ENCODE measurements at regions not wholly inside any gene's neighbourhood (a gene's known extent, or its start where the extent isn't known, plus 50 kb on each side); places are given as distances from the start of the nearest gene placed in this dataset.

- no peak overlapping the region for H3K4me3 ChIP-seq (ENCODE audit: low read length in 3 of 3)
These were observed 436.6 kb upstream of the ADGRL2 start for GRCh38 chr1:81364088-81364487.

GRCh38 chr1:81358151-81358550 is 442.6 kb upstream of the ADGRL2 start:
- H3K9me3 ChIP-seq (ENCODE audit: control insufficient read depth in 3 of 3, low read length in 3 of 3), result no peaks in the 10 kb centered on the region

More at GRCh38 chr1:81364088-81364487, 436.6 kb upstream of the ADGRL2 start:
- no peak overlapping the region for H3K9ac ChIP-seq (ENCODE audit: low read depth in 1 of 3, low read length in 3 of 3)
- H3K36me3 ChIP-seq (ENCODE audit: control insufficient read depth in 3 of 3, insufficient read depth in 3 of 3, low read length in 3 of 3), result no peaks in the 10 kb centered on the region
- no peaks in the 10 kb centered on the region for H3K4me1 ChIP-seq (ENCODE audit: control insufficient read depth in 3 of 3, insufficient read depth in 3 of 3, low read length in 3 of 3)
- no peaks in the 10 kb centered on the region for H3K27me3 ChIP-seq (ENCODE audit: control insufficient read depth in 3 of 3, insufficient read depth in 3 of 3, low read length in 3 of 3)
- H3K9me3 ChIP-seq (ENCODE audit: control insufficient read depth in 3 of 3, low read length in 3 of 3), result no peaks in the 10 kb centered on the region
- no peak overlapping the region for H3K27ac ChIP-seq (ENCODE audit: low read depth, low read length)

GRCh38 chr1:81351864-81352263 is 448.9 kb upstream of the ADGRL2 start:
- Histone ChIP-seq H3K27me3 (ENCODE audit: control insufficient read depth in 3 of 3, insufficient read depth in 3 of 3, low read length in 3 of 3) (peaks cover 0 to 4% (median 0%) of the 10 kb centered on the region in 3 donors), H3K4me1 (ENCODE audit: control insufficient read depth in 3 of 3, insufficient read depth in 3 of 3, low read length in 3 of 3) (no peaks in the 10 kb centered on the region), H3K9ac (ENCODE audit: low read depth in 1 of 3, low read length in 3 of 3) (no peak overlapping the region), H3K4me3 (ENCODE audit: low read length in 3 of 3) (no peak overlapping the region), H3K36me3 (ENCODE audit: control insufficient read depth in 3 of 3, insufficient read depth in 3 of 3, low read length in 3 of 3) (no peaks in the 10 kb centered on the region), H3K9me3 (ENCODE audit: control insufficient read depth in 3 of 3, low read length in 3 of 3) (no peaks in the 10 kb centered on the region), H3K27ac (ENCODE audit: low read depth, low read length) (no peak overlapping the region)

More at GRCh38 chr1:81358151-81358550, 442.6 kb upstream of the ADGRL2 start:
- Histone ChIP-seq H3K27me3 (ENCODE audit: control insufficient read depth in 3 of 3, insufficient read depth in 3 of 3, low read length in 3 of 3) (no peaks in the 10 kb centered on the region), H3K9ac (ENCODE audit: low read depth in 1 of 3, low read length in 3 of 3) (no peak overlapping the region), H3K36me3 (ENCODE audit: control insufficient read depth in 3 of 3, insufficient read depth in 3 of 3, low read length in 3 of 3) (no peaks in the 10 kb centered on the region), H3K4me3 (ENCODE audit: low read length in 3 of 3) (no peak overlapping the region), H3K27ac (ENCODE audit: low read depth, low read length) (no peak overlapping the region), H3K4me1 (ENCODE audit: control insufficient read depth in 3 of 3, insufficient read depth in 3 of 3, low read length in 3 of 3) (no peaks in the 10 kb centered on the region)

- no peaks in the 10 kb centered on the region for H3K36me3 ChIP-seq (ENCODE audit: control insufficient read depth in 3 of 3, insufficient read depth in 3 of 3, low read length in 3 of 3)
- no peak overlapping the region for H3K27ac ChIP-seq (ENCODE audit: low read depth, low read length)
- H3K4me1 ChIP-seq (ENCODE audit: control insufficient read depth in 3 of 3, insufficient read depth in 3 of 3, low read length in 3 of 3), result no peaks in the 10 kb centered on the region
- peaks cover 0 to 4% (median 0%) of the 10 kb centered on the region in 3 donors for H3K27me3 ChIP-seq (ENCODE audit: control insufficient read depth in 3 of 3, insufficient read depth in 3 of 3, low read length in 3 of 3)
- H3K9ac ChIP-seq (ENCODE audit: low read depth in 1 of 3, low read length in 3 of 3), result no peak overlapping the region
- H3K9me3 ChIP-seq (ENCODE audit: control insufficient read depth in 3 of 3, low read length in 3 of 3), result no peaks in the 10 kb centered on the region
- no peak overlapping the region for H3K4me3 ChIP-seq (ENCODE audit: low read length in 3 of 3)
These were observed 451.4 kb upstream of the ADGRL2 start for GRCh38 chr1:81349194-81349965.

GRCh38 chr1:81345110-81345509 is 455.6 kb upstream of the ADGRL2 start:
- Histone ChIP-seq H3K36me3 (ENCODE audit: control insufficient read depth in 3 of 3, insufficient read depth in 3 of 3, low read length in 3 of 3) (no peaks in the 10 kb centered on the region), H3K4me1 (ENCODE audit: control insufficient read depth in 3 of 3, insufficient read depth in 3 of 3, low read length in 3 of 3) (no peaks in the 10 kb centered on the region), H3K9me3 (ENCODE audit: control insufficient read depth in 3 of 3, low read length in 3 of 3) (no peaks in the 10 kb centered on the region), H3K4me3 (ENCODE audit: low read length in 3 of 3) (no peak overlapping the region), H3K27ac (ENCODE audit: low read depth, low read length) (no peak overlapping the region), H3K9ac (ENCODE audit: low read depth in 1 of 3, low read length in 3 of 3) (no peak overlapping the region), H3K27me3 (ENCODE audit: control insufficient read depth in 3 of 3, insufficient read depth in 3 of 3, low read length in 3 of 3) (no peaks in the 10 kb centered on the region)

- Histone ChIP-seq H3K27me3 (ENCODE audit: control insufficient read depth in 3 of 3, insufficient read depth in 3 of 3, low read length in 3 of 3) (no peaks in the 10 kb centered on the region), H3K9me3 (ENCODE audit: control insufficient read depth in 3 of 3, low read length in 3 of 3) (no peaks in the 10 kb centered on the region), H3K36me3 (ENCODE audit: control insufficient read depth in 3 of 3, insufficient read depth in 3 of 3, low read length in 3 of 3) (no peaks in the 10 kb centered on the region), H3K9ac (ENCODE audit: low read depth in 1 of 3, low read length in 3 of 3) (no peak overlapping the region), H3K4me3 (ENCODE audit: low read length in 3 of 3) (no peak overlapping the region), H3K27ac (ENCODE audit: low read depth, low read length) (no peak overlapping the region), H3K4me1 (ENCODE audit: control insufficient read depth in 3 of 3, insufficient read depth in 3 of 3, low read length in 3 of 3) (no peaks in the 10 kb centered on the region)
These were observed 460.5 kb upstream of the ADGRL2 start for GRCh38 chr1:81340239-81340638.

- Histone ChIP-seq H3K27ac (ENCODE audit: low read depth, low read length) (no peak overlapping the region), H3K36me3 (ENCODE audit: control insufficient read depth in 3 of 3, insufficient read depth in 3 of 3, low read length in 3 of 3) (no peaks in the 10 kb centered on the region), H3K27me3 (ENCODE audit: control insufficient read depth in 3 of 3, insufficient read depth in 3 of 3, low read length in 3 of 3) (no peaks in the 10 kb centered on the region), H3K4me1 (ENCODE audit: control insufficient read depth in 3 of 3, insufficient read depth in 3 of 3, low read length in 3 of 3) (no peaks in the 10 kb centered on the region), H3K4me3 (ENCODE audit: low read length in 3 of 3) (no peak overlapping the region), H3K9ac (ENCODE audit: low read depth in 1 of 3, low read length in 3 of 3) (no peak overlapping the region), H3K9me3 (ENCODE audit: control insufficient read depth in 3 of 3, low read length in 3 of 3) (no peaks in the 10 kb centered on the region)
These were observed 463.5 kb upstream of the ADGRL2 start for GRCh38 chr1:81337226-81337625.

GRCh38 chr1:81335876-81336275 is 464.9 kb upstream of the ADGRL2 start:
- no peaks in the 10 kb centered on the region for H3K27me3 ChIP-seq (ENCODE audit: control insufficient read depth in 3 of 3, insufficient read depth in 3 of 3, low read length in 3 of 3)
- H3K4me3 ChIP-seq (ENCODE audit: low read length in 3 of 3), result no peak overlapping the region

GRCh38 chr1:81330521-81330920 is 470.2 kb upstream of the ADGRL2 start:
- Histone ChIP-seq H3K9me3 (ENCODE audit: control insufficient read depth in 3 of 3, low read length in 3 of 3) (no peaks in the 10 kb centered on the region), H3K36me3 (ENCODE audit: control insufficient read depth in 3 of 3, insufficient read depth in 3 of 3, low read length in 3 of 3) (no peaks in the 10 kb centered on the region), H3K4me3 (ENCODE audit: low read length in 3 of 3) (no peak overlapping the region), H3K9ac (ENCODE audit: low read depth in 1 of 3, low read length in 3 of 3) (no peak overlapping the region), H3K27me3 (ENCODE audit: control insufficient read depth in 3 of 3, insufficient read depth in 3 of 3, low read length in 3 of 3) (no peaks in the 10 kb centered on the region), H3K27ac (ENCODE audit: low read depth, low read length) (no peak overlapping the region), H3K4me1 (ENCODE audit: control insufficient read depth in 3 of 3, insufficient read depth in 3 of 3, low read length in 3 of 3) (no peaks in the 10 kb centered on the region)

More at GRCh38 chr1:81335876-81336275, 464.9 kb upstream of the ADGRL2 start:
- no peaks in the 10 kb centered on the region for H3K4me1 ChIP-seq (ENCODE audit: control insufficient read depth in 3 of 3, insufficient read depth in 3 of 3, low read length in 3 of 3)
- H3K36me3 ChIP-seq (ENCODE audit: control insufficient read depth in 3 of 3, insufficient read depth in 3 of 3, low read length in 3 of 3), result no peaks in the 10 kb centered on the region
- no peak overlapping the region for H3K9ac ChIP-seq (ENCODE audit: low read depth in 1 of 3, low read length in 3 of 3)
- no peak overlapping the region for H3K27ac ChIP-seq (ENCODE audit: low read depth, low read length)
- H3K9me3 ChIP-seq (ENCODE audit: control insufficient read depth in 3 of 3, low read length in 3 of 3), result no peaks in the 10 kb centered on the region

GRCh38 chr1:81330111-81330510 is 470.6 kb upstream of the ADGRL2 start:
- Histone ChIP-seq H3K36me3 (ENCODE audit: control insufficient read depth in 3 of 3, insufficient read depth in 3 of 3, low read length in 3 of 3) (no peaks in the 10 kb centered on the region), H3K9me3 (ENCODE audit: control insufficient read depth in 3 of 3, low read length in 3 of 3) (no peaks in the 10 kb centered on the region), H3K27me3 (ENCODE audit: control insufficient read depth in 3 of 3, insufficient read depth in 3 of 3, low read length in 3 of 3) (no peaks in the 10 kb centered on the region), H3K27ac (ENCODE audit: low read depth, low read length) (no peak overlapping the region), H3K9ac (ENCODE audit: low read depth in 1 of 3, low read length in 3 of 3) (no peak overlapping the region), H3K4me3 (ENCODE audit: low read length in 3 of 3) (no peak overlapping the region), H3K4me1 (ENCODE audit: control insufficient read depth in 3 of 3, insufficient read depth in 3 of 3, low read length in 3 of 3) (no peaks in the 10 kb centered on the region)
